GM18508 (cell line): ENCODE measurements at regions not wholly inside any gene's neighbourhood (a gene's known extent, or its start where the extent isn't known, plus 50 kb on each side); places are given as distances from the start of the nearest gene placed in this dataset.
"Not testable (repeated sequence)": the region's sequence is repeated elsewhere in the genome, so short reads cannot be mapped to it uniquely, and the experiment has no call there.

Experiments used
- ATAC-seq: cut with Tn5 transposase; IDR thresholded peaks from one replicate; pipeline ENCODE4 v1.9.1; 2021; ENCODE audit warnings: moderate number of reproducible peaks; ENCODE audit not compliant: insufficient read depth, unreplicated experiment

DNA sequence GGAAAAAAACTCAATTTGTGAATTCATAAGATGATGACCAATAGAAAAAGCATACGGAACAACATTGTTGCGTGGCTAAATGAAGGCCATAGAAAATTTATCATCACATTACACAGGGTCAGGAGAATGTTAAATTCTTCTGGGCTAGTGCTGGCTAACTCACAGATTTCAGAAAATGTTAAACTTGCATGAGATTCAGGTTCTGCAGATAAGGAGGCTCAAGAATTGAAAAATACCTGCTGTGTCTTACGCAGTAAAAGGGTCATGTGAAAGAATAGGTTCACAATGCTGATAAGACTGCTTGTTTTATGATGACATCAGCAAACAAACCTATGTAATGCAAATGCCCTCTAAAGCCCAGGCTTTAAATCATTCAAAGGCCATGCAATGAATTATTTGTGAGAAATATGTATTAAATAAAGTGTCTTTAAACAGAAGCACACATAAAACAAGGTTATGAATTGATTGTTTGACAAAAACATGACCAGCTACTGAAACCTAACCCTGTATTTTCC lies 378.8 kb downstream of the USP25 start:
- ATAC-seq: no peak

DNA sequence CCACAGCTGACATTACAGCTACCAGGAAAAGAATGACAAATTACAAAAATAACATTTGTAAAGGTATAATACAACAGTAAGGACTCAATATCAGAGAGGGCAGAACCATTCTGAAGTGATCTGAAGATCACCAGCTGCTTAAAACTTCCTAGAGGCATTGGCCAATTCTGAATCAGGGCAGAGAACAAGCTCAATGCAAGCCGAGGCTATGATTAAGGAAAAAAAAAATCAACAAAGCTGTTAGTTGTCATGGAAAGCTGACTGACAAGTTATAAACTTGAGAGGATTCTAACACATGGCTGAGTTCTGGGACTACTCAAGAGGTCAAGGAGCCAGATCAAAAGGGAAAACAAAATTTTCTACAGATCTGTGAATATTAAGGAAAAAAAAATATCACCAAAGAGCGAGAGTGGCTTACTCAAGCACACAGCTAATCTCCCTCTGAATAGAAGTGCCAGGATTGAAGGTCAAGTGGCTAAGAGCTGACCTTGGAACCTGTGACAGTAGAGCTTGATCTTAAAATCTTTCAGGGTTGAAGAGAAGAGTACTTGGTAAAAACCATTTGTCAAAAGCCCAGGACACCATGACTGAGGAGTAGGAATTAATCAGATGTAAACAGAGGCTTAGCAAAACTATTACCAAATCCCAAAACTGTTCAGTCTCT lies 383.4 kb downstream of the USP25 start:
- ATAC-seq: no peak

DNA sequence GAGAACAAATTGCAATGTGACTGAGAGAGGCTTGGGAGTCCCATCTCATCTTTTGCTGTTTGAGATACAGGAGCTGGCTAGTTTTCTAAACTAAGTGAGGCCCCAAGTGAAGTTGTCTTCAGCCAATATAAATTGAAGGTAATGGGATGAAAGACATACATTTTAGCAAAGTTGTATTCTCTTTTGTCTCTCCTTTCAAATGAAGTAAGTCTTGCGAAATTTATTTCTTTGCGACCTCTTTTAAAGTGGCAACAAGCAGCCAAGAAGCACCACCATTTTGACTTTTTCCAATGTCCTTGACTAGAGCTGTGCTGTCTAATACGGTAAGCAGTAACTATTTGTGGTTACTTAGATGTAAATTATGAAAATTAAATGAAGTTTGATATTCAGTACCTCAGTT lies 385.7 kb downstream of the USP25 start:
- no peak for ATAC-seq

DNA sequence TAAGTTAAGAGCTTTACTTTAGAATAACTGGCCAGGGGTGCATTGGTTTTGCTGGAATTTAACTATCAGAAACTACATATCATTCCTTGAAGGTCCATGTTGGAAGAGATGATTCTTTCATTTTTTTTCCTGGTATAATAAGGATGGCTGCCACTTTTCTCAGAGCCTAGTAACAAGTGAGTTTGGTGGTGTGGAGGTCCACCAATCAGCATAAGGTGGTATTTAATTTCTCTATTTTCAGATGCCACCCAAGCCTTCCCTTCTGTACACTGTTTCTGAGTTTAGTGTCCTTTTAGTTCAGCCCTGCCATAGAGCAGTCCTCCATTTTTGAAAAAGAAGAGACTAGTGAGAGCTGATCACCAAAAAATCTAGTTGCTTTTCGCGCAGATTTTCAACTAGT lies 386.3 kb downstream of the USP25 start:
- no peak for ATAC-seq

DNA sequence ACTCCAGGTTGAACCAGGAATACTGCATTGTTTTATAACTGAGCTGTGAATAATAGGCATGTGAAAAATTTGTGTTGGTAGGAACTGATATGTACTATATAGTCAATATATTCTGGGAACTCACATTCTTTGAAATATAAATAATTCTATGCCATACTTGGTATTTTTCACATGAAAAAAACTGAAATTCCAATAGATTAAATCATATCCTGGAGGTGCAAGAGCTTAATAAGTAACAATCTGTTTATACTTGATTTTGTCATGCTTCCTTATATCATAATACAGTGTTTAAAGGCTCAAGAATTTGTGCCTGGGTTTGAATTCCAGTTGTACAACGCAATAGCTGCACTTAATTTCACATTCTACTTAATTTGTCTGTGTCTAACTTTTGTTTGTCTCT lies 387.0 kb downstream of the USP25 start:
- no peak for ATAC-seq

DNA sequence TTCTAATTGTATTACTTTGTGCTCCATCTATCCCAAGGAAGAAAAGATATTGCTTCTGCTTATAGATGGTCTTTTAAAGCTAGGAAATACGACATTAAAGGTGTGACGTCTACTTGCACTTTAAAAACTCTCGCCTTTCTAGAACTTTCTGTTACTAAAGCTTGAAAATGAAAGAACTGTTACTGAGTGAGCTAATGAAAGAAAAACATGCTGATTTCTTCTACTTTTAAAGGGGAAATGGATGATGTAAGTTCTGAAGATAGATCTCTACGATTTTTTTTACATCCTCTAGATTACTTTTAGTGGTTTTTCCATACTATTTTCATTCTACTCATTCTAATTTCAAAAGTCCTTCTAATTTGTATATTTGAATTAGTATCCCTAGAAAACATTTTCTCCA lies 387.5 kb downstream of the USP25 start:
- no peak for ATAC-seq

DNA sequence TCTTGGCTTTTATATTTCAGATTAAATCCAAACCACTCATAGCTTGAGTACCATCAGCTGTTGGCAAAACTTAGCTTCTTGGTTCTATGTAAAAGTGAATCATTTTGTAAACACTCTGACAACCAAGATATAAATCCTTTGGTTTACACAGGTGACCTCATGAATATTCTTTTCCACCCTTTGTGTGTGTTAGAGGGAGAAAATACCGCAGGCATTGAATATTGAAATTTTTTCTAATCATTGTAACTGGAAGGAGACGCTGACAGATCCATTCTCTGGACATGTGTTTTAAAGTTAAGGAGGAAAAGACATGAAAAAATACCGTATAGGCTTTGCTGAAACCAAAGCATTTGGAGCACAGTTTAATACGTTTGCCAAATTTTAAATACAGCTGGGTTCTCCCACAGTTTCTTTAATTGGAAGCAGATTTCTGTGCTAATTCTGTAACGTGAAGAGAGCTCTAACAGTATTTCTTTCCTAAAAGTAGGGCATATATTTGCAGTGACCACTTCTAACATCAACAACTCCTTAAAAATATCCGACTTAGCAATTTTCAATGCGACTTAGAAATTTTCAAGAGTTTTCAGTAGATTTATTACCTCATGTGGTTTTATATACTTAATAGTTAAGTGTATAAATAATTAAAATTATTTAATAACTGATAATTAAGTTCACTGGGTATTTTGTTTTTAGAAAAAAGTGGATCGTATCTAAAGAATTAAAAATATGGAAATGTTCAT lies 388.2 kb downstream of the USP25 start:
- no peak for ATAC-seq

DNA sequence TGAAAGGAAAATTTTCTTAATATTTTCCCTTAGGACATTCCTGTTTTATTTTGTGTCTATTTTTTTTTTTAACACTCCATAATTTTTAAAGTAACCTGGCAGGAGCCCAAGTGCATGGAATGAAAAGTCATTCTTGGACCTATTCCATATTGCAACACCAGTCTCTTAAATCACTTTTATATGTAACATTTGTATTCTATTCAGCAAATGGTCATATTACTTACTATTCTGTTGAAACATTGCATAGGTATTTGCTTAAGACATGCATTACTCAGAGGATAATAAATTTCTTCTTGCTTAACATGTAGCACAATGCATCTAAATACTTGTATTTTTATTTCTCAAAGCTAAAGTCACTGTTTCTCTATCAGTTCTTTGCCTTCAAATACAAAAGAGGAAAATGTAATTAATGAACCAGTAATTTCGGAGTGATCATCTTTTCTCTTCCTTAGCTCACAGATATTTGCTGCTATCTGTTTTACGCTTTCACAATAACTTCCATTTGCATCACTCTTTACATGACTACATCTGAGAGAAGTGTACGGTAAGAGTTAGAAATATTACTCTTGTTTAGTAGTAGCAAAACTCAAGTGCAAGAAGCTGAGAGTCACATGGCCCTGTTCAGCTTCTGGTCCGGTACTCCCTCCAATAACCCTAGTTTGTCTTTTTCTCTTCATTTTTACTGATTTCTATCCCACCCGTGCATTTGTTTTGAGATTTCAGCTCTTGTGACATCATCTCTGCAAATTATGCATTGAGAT lies 394.8 kb downstream of the USP25 start:
- ATAC-seq: no peak

DNA sequence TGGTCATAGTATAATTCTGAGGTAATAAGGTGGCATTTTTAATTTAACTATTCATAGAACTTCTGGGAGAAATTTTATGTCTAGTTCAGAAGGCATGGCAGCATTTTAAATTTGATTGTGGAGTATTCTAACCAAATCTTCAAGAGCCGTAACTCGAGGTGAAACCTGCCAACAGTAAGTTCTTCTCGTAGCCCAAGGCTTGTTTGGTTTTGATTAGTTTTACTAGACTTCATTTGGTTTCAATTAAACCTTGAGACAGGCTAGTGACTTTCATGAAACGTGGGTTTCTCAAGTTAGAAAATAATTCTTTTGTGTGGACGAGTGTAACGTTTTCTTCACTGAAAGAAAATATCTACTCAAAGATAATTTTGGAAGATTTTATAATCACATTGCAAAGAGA lies 395.5 kb downstream of the USP25 start:
- no peak for ATAC-seq

DNA sequence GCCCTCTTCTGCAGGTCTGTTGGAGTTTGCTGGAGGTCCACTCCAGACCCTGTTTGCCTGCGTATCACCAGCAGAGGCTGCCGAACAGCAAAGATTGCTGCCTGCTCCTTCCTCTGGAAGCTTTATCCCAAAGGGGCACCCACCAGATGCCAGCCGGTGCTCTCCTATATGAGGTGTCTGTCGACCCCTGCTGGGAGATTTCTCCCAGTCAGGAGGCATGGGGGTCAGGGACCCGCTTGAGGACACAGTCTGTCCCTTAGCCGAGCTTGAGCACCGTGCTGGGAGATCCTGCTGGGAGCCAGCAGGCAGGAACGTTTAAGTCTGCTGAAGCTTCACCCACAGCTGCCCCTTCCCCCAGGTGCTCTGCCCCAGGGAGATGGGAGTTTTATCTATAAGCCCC lies 402.7 kb downstream of the USP25 start:
- ATAC-seq: not testable (repeated sequence)

DNA sequence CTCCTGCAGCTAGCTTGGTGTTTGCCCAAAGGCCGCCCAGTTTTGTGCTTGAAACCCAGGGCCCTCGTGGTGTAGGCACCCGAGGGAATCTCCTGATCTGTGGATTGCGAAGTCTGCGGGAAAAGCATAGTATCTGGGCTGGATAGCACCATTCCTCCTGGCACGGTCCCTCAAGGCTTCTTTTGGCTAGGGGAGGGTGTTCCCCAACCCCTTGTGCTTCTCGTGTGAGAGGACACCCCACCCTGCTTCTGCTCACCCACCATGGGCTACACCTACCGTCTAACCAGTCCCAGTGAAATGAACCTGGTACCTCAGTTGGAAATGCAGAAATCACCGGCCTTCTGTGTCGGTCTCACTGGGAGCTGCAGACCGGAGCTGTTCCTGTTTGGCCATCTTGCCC lies 403.5 kb downstream of the USP25 start:
- ATAC-seq: no peak

DNA sequence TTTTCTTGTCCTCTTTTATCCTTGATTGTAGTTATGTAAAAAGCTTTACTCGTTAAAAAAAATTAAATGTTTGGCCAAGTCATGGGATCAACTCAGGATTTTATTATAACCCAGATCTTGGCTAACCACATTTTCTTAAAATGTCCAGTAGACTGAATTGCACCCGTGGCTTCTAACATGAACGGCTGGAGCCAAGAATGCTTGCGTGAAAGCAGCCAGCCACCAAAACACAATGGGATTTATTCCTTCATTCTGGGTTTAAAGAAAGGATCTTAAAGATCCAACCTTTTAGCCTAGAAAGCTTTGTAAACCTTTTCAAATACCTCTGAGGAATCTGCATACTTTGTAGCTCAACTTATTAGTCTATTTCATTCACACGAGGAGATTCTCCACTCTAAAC lies 404.4 kb downstream of the USP25 start:
- no peak for ATAC-seq

DNA sequence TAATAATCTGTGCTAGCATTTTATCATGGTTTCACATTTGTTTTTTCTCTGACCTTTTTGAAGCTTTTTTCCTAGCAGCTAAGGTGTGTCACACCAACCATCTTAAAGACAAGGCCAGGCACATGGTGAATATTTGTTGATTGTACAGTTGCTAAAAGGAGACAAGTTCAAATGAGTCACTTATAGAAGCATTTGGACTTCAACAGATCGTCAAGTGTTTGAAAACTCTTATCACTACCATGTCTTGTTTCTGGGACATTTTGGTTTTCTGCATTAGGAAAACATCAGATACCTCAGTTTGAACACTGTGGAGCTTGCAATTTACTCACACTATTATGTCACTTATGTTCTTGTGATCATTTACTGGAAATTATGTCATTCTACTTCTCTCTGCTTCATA lies 407.3 kb downstream of the USP25 start:
- no peak for ATAC-seq

DNA sequence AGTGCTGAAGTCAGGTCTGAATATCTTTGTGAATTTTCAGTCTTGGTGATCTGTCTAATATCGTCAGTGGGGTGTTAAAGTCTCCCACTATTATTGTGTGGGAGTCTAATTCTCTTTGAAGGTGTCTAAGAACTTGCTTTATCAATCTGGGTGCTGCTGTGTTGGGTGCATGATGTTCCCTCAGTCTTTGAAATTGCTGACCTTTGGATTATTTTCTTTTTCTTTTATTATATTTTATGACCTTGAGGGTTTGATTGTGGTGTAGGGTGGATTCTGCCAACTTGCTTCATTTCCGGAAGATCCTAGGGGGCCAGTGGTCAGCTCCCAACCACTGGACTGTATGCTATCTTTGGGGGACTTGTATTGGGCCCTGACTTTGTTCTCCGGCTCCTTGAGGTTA lies 415.3 kb downstream of the USP25 start:
- ATAC-seq: no peak

DNA sequence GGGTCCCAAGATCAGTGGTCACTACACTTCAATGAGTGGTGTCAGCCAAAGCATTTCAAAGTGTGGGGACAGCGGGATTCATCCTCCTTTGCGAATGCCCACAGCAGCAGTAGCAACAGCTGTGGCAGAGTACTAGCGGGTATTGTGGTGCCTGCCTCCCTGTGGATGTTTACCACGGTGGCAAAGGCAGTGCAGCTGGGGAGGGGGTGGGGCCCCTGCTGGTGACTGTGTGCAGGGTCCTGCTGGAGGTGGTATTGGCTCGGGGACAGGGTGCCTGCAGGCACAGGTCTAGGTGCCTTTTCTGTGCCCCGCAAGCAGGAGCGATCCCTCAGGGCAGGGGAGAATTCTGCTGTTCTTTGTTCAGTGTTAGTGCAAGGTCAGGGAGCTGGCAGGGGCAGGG lies 415.7 kb downstream of the USP25 start:
- ATAC-seq: no peak

DNA sequence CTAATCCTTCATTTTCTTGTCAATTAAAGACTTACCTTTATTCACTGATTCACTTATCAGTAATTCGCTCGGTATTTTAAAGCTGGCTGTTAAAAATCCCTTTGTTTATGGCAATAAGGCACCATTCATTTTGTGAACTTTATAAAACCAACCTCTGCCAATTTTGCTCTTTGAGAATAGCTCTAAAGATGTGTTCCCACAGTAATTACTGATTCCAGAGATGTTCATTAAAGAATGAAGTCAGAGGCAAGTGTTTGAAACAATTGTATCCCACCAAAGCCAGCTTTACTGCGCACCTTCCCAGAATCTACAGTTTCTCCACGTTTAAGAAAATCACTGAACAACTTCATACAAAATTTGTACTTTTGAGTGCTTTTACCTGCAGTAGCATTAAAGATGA lies 424.5 kb downstream of the USP25 start:
- ATAC-seq: no peak

DNA sequence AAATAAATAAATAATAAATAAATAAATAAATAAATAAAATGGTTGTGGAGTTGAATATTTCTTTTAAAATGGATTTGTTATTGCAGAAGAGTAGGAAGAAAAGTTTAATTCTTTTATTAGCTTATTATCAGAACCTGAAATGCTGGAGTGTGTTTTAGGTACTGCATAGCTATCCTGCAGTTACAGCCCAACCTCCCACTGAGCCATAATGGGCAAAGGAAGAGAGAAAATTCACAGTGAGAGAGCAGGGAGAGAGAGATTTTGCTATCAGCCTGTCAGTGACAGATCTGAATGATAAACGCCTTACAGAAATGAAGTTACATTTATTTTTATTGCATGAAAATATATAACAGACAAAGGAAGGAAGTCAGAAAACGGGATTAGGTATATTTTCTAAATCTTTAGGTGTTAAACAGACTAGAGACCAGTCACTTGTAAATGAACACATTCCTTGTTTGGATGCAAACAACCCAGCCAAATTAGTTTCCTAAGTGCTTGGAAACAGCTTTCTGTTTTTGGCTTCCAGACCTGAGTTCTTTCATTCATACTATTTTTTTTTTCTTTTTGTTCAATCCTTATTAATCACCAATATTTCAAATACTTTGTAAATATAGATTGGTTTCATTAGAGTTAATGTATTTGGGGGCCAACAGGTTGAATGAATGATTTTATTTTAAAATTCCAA lies 425.3 kb downstream of the USP25 start:
- no peak for ATAC-seq

DNA sequence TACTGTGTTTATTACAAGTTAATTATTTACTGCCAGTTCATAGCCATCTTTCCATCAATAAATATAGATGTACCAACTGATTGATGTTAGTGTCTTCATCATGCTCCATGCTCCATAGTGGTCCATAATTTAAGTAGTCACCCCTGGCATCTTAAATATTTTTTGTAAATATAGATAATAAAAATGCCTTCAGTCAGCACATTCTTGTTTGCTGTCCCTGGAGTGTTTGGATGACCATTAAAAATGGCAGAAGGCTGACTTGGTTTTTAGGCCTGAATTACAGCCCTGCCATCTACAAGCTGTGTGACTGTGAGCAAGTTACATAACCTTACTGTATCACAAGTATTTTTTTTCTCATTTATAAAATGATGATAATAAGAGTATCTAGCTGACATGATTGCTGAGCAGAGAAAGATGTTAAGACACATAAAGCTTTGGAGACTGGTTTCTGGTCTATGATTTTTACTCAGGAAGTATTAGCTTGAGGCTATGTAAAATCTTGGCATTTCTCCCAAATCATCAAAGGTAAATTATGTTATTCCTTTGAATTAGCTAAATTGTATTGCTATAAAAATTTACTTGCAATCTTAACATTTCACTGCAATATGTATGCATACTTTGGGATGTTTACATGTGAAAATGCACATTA lies 427.2 kb downstream of the USP25 start:
- no peak for ATAC-seq

DNA sequence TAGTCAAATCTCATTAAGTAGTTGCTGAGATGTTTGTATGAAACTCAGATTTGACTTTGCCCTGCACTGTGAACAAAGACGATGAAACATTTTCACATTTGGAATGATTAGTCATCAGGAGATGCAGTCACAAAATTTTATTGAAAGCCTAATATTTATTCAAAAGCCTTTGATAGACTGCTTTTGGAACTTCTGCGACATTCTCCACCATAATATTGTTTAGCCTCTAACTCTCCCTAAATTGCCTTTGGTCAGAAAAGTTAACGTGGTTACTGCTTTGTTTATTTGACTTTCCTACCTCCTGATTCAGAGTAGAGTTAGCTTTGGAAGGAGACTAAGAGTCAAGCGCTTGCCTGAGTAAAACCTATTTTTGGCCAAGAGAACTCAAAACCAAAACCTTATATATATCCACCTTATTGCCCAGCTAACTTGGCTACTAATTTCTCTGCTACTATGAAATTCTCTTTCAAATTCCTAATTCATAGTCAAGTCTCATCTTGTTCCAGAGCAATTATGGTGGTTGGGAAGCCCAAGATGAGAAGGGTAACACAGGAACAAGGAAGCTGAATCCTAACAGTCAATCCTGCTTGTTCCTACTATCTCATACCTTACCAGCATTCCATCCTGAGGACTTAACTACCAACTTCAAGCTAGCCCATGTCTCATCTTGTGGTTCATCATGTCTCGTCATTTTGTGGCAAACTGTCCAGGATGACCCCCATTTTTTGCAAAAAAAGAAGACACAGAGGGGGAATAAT lies 429.6 kb downstream of the USP25 start:
- no peak for ATAC-seq

DNA sequence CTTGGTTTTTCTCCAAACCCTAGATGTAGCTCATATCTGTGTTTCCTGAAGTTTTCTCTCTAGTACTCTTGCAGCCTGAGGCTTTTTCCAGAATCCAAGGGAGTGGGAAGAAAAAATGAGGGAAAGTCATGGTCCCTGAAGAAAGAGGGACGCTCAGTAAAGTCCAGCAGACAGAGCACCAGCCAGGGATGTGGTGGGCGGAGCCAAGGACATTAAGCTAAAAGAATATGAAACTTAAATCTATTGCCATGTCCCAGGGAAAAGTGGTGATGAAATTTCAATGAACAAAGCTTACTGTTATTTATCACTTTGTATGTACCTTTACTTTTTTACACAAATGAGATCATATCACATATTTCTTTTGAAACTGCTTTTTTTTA lies 430.2 kb downstream of the USP25 start:
- no peak for ATAC-seq
